IPS-18c (cell line): ENCODE measurements at regions not wholly inside any gene's neighbourhood (a gene's known extent, or its start where the extent isn't known, plus 50 kb on each side); places are given as distances from the start of the nearest gene placed in this dataset.
"Not testable (repeated sequence)": the region's sequence is repeated elsewhere in the genome, so short reads cannot be mapped to it uniquely, and the experiment has no call there.

ENCODE experiments used
- H3K4me3 ChIP-seq: 2 replicates; pipeline ENCODE4 v1.7.0; 2013; ENCODE audit warnings: low read depth, mild to moderate bottlenecking, low read length, moderate library complexity; ENCODE audit not compliant: insufficient read depth
- H3K9me3 ChIP-seq: one replicate; pipeline ENCODE4 v1.6.1; 2013; ENCODE audit warnings: mild to moderate bottlenecking, low read length, moderate library complexity; ENCODE audit not compliant: control insufficient read depth, insufficient read depth

GRCh38 chr4:31417040-31417439 is 696.9 kb downstream of the PCDH7 start:
- no peaks in the 10 kb centered on the region for H3K9me3 ChIP-seq
- no peak overlapping the region for H3K4me3 ChIP-seq

DNA sequence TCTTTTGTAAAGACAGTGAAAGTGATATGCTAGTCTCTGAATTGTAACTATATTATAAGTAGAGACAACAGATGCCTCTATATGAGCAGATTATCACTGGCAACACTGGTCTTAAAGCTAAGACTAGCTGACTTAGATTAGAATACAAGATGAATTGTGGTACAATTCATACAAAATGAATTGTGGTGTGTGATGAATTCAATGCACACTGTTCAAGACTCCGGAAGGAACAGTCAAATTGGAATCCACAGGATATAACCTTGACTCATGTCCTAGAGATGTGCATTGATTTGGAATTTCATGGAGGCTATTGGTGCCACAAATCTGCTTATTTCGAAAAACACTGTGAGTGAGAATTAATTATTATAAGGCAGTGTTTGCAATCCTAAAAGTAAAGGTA is 701.8 kb downstream of the PCDH7 start:
- Histone ChIP-seq H3K4me3 (no peak overlapping the region), H3K9me3 (no peaks in the 10 kb centered on the region)

GRCh38 chr4:31427691-31428090 is 707.5 kb downstream of the PCDH7 start:
- Histone ChIP-seq H3K9me3 (no peaks in the 10 kb centered on the region), H3K4me3 (no peak overlapping the region)

DNA sequence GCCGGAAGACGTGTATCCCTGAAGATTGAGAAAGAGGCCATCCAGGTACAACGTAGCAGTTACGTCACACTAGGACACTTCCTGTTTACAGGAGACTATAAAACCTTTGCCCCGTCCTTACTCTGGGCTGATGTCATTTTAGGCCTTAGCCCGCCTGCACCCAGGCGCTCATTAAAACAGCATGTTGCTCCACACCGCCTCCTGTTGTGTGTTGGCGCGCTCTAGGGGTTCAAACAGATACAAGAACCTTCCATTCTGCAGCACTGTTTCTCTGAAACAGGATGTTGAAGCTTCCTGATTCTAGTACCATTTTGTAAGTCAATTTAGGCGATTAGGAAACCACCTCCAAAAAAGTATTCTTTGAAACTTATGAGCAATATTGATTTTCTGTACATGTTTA is 722.1 kb downstream of the PCDH7 start:
- no peaks in the 10 kb centered on the region for H3K9me3 ChIP-seq

GRCh38 chr4:31445526-31445925 is 725.4 kb downstream of the PCDH7 start:
- no peak overlapping the region for H3K4me3 ChIP-seq
- no peaks in the 10 kb centered on the region for H3K9me3 ChIP-seq

More for the DNA sequence above, 722.1 kb downstream of the PCDH7 start:
- H3K4me3 ChIP-seq, result no peak overlapping the region

GRCh38 chr4:31455612-31456011 is 735.4 kb downstream of the PCDH7 start:
- no peaks in the 10 kb centered on the region for H3K9me3 ChIP-seq
- H3K4me3 ChIP-seq, result no peak overlapping the region

- Histone ChIP-seq H3K9me3 (no peaks in the 10 kb centered on the region), H3K4me3 (no peak overlapping the region)
These were observed 738.6 kb downstream of the PCDH7 start for GRCh38 chr4:31458813-31459212.

DNA sequence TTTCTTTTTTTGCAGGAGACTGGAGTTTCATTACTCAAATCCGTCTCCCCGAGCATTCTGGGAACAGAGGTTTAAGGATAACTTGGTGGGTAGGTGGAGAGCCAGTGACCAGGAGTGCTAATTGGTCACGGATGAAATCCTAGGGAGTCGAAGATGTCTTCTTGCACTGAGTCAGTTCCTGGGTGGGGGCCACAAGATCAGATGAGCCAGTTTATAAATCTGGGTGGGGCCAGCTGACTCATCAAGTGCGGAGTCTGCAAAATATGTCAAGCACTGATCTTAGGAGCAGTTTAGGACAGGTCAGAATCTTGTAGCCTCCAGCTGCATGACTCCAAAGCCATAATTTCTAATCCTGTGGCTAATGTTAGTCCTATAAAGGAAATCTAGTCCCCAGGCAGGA is 741.3 kb downstream of the PCDH7 start:
- Histone ChIP-seq H3K9me3 (peaks cover 2% of the 10 kb centered on the region), H3K4me3 (no peak overlapping the region)

GRCh38 chr4:31467781-31468180 is 747.6 kb downstream of the PCDH7 start:
- peaks cover 2% of the 10 kb centered on the region for H3K9me3 ChIP-seq
- no peak overlapping the region for H3K4me3 ChIP-seq

DNA sequence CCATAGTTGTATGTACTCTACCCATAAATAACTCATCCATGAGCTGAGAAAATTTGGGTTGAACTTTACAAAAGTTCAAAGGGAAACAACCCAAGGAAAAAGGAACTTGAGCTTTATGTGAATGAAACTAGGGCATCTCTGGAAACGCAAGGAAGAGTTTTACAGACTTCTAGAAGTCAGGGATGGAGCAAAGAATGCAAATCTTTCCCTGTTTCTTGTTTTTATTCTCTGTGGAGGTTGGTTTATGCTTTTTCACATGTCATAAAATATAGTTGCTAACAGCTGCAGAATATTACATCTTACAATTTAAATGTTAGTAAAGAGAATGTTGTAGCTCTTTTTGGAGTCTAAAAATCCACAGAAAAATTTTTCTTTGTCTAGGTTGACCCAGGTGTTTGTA is 754.1 kb downstream of the PCDH7 start:
- H3K4me3 ChIP-seq, result no peak overlapping the region
- peaks cover 2% of the 10 kb centered on the region for H3K9me3 ChIP-seq

GRCh38 chr4:31482691-31483090 is 762.5 kb downstream of the PCDH7 start:
- H3K4me3 ChIP-seq, result no peak overlapping the region
- no peaks in the 10 kb centered on the region for H3K9me3 ChIP-seq

DNA sequence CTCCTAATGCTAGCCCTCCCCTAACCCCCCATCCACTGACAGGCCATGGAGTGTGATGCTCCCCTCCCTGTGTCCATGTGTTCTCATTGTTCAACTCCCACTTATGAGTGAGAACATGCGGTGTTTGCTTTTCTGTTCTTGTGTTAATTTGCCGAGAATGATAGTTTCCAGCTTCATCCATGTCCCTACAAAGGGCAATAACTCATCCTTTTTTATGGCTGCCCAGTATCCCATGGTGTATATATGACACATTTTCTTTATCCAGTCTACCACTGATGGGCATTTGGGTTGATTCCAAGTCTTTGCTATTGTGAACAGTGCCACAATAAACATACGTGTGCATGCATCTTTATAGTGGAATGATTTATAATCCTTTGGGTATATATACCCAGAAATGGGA is 779.0 kb downstream of the PCDH7 start:
- not testable (repeated sequence) for H3K4me3 ChIP-seq, H3K9me3 ChIP-seq

GRCh38 chr4:31516520-31516919 is 796.4 kb downstream of the PCDH7 start:
- no peak overlapping the region for H3K4me3 ChIP-seq
- H3K9me3 ChIP-seq, result no peaks in the 10 kb centered on the region

- Histone ChIP-seq H3K9me3 (no peaks in the 10 kb centered on the region), H3K4me3 (no peak overlapping the region)
These were observed 798.7 kb downstream of the PCDH7 start for GRCh38 chr4:31518796-31519250.

DNA sequence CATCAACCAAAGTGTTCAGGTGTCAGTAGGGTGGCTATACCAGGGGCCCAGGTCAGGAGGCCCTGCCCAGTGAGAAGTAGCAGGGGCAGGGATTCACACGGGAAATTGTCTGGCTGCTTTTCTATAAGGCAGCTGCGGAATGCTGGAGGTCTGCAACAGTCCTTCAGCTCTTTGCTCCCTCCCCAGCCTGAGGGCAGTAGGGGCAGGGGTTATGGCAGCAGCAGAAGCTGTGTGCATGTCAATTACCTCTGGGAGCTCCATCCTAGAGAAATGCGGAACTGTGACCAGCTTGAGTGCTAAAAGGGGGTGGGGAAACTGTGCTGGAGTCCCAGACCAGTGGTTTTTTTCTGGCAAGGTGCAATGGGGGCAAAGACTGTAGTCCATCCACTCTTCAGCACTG is 810.4 kb downstream of the PCDH7 start:
- no peak overlapping the region for H3K4me3 ChIP-seq
- H3K9me3 ChIP-seq, result no peaks in the 10 kb centered on the region

- no peak overlapping the region for H3K4me3 ChIP-seq
- peaks cover 2% of the 10 kb centered on the region for H3K9me3 ChIP-seq
These were observed 818.7 kb downstream of the PCDH7 start for GRCh38 chr4:31538877-31539276.

- Histone ChIP-seq H3K9me3 (peaks cover 2% of the 10 kb centered on the region), H3K4me3 (no peak overlapping the region)
These were observed 819.3 kb downstream of the PCDH7 start for GRCh38 chr4:31539284-31540069.

- H3K9me3 ChIP-seq, result no peaks in the 10 kb centered on the region
These were observed 825.2 kb downstream of the PCDH7 start for GRCh38 chr4:31545330-31545729.

GRCh38 chr4:31545755-31546154 is 825.6 kb downstream of the PCDH7 start:
- Histone ChIP-seq H3K9me3 (no peaks in the 10 kb centered on the region), H3K4me3 (no peak overlapping the region)

More at GRCh38 chr4:31545330-31545729, 825.2 kb downstream of the PCDH7 start:
- H3K4me3 ChIP-seq, result no peak overlapping the region
